ENCODE measurements at regions not wholly inside any gene's neighbourhood (a gene's known extent, or its start where the extent isn't known, plus 50 kb on each side); places are given as distances from the start of the nearest gene placed in this dataset.
"Not testable (repeated sequence)": the region's sequence is repeated elsewhere in the genome, so short reads cannot be mapped to it uniquely, and the experiment has no call there.

DNA sequence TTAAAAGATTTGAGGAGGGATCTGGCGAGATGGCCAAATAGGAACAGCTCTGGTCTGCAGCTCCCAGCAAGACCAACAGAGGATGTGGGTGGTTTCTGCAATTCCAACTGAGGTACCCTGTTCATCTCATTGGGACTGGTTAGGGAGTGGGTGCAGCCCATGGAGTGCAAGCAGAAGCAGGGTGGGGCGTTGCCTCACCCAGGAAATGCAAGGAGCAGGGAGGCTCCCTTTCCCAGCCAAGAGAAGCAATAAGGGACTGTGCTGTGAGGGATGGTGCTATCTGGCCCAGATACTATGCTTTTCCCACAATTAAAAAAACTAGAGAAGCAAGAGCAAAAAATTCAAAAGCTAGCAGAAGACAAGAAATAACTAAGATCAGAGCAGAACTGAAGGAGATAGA lies 318.4 kb downstream of the PPP1R3A start:
- H3K36me3 ChIP-seq (ENCODE audit: insufficient read depth, low read length); H3K9me3 ChIP-seq (ENCODE audit: low read length); H2AFZ ChIP-seq (ENCODE audit: low read depth, low read length); H3K4me3 ChIP-seq (ENCODE audit: low read length); H3K27me3 ChIP-seq (ENCODE audit: insufficient read depth, low read length); H3K4me1 ChIP-seq (ENCODE audit: insufficient read depth, low read length): not testable (repeated sequence)

DNA sequence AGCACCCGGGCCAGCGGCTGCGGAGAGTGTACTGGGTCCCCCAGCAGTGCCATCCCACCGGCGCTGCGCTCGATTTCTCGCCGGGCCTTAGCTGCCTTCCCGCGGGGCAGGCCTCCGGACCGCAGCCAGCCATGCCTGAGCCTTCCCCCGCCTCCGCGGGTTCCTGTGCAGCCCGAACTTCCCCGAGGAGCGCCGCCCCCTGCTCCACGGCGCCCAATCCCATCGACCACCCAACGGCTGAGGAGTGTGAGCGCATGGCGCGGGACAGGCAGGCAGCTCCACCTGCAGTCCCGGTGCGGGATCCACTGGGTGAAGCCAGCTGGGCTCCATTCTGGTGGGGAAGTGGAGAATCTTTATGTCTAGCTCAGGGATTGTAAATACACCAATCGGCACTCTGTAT lies 325.4 kb downstream of the PPP1R3A start:
- not testable (repeated sequence) for H2AFZ ChIP-seq (ENCODE audit: low read depth, low read length); H3K36me3 ChIP-seq (ENCODE audit: insufficient read depth, low read length); H3K9me3 ChIP-seq (ENCODE audit: low read length); H3K4me1 ChIP-seq (ENCODE audit: insufficient read depth, low read length); H3K27me3 ChIP-seq (ENCODE audit: insufficient read depth, low read length)
- peak overlapping the region; percentile 23 for H3K4me3 ChIP-seq (ENCODE audit: low read length)

DNA sequence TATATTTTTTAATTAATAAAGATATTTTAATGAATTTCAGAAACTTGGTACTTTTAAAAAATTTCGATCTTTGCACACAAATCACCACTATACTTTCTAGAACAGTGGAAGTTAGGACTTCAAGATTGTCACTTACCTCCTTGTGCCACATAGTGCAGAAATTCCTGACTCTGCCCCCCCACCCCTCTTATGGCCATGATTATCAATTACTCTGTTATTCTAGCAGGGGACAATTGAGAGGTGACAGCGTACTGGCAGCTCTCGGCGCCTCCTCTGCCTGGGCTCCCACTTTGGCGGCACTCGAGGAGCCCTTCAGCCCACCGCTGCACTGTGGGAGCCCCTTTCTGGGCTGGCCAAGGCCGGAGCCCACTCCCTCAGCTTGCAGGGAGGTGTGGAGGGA lies 325.9 kb downstream of the PPP1R3A start:
- peak overlapping the region; percentile 36 for H3K4me3 ChIP-seq (ENCODE audit: low read length)
- not testable (repeated sequence) for H3K36me3 ChIP-seq (ENCODE audit: insufficient read depth, low read length); H3K4me1 ChIP-seq (ENCODE audit: insufficient read depth, low read length); H2AFZ ChIP-seq (ENCODE audit: low read depth, low read length); H3K27me3 ChIP-seq (ENCODE audit: insufficient read depth, low read length); H3K9me3 ChIP-seq (ENCODE audit: low read length)

DNA sequence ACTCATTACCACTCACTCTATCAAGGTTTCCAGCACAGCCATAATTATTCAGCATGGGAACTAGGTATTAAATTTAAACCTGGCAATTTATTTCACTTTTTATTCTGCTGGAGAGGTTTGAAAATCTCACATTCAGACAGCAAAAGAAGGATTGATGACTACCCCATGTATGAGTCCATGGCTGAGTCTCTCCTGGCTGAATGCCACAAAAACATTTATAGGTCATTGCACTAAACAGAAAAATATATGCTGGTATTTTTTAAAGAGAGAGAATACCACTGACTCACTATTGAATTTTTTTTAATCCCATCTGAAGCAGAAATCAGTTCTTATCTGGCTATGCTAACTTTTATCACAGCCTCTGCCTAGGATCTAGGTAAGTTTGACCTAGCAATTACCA lies 336.3 kb downstream of the PPP1R3A start:
- H3K36me3 ChIP-seq (ENCODE audit: insufficient read depth, low read length) = no peaks in the 10 kb centered on the region
- no peaks in the 10 kb centered on the region for H3K27me3 ChIP-seq (ENCODE audit: insufficient read depth, low read length)
- no peak overlapping the region for H2AFZ ChIP-seq (ENCODE audit: low read depth, low read length)
- no peaks in the 10 kb centered on the region for H3K9me3 ChIP-seq (ENCODE audit: low read length)
- no peaks in the 10 kb centered on the region for H3K4me1 ChIP-seq (ENCODE audit: insufficient read depth, low read length)
- H3K4me3 ChIP-seq (ENCODE audit: low read length) = no peak overlapping the region

DNA sequence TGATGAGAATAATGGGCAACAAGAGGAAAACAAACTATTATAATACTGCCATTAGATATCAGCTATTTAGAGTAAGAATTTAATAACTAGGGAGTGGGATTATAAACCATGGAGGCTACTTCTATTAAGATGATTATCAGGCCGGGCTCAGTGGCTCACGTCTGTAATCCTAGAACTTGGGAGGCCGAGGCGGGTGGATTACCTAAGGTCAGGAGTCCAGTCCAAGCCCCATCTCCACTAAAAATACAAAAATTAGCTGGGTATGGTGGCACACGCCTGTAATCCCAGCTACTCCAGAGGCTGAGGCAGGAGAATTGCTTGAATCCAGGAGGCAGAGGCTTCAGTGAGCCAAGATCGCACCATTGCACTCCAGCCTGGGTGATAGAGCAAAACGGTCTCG lies 355.6 kb downstream of the PPP1R3A start:
- H3K27me3 ChIP-seq (ENCODE audit: insufficient read depth, low read length); H2AFZ ChIP-seq (ENCODE audit: low read depth, low read length); H3K9me3 ChIP-seq (ENCODE audit: low read length); H3K4me3 ChIP-seq (ENCODE audit: low read length); H3K4me1 ChIP-seq (ENCODE audit: insufficient read depth, low read length); H3K36me3 ChIP-seq (ENCODE audit: insufficient read depth, low read length): not testable (repeated sequence)

DNA sequence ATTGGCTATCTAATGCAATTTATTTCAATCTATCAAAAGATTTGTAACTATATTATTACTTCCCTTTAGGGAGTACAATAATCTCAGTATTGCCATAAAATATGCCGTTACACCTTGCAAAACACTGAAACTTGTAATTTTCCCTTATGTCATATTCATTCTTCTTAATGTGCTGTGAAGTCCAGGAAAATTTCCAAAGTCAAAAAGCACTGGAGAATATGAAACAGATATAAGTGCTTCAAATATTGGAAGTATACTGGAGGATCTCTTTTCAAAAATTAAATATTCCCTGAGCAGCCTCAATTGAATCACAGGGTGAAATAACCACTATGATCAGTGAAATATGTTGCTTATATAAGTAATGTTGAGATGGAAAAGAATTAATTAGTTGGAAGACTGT lies 356.0 kb downstream of the PPP1R3A start:
- Histone ChIP-seq H3K4me3 (ENCODE audit: low read length) (no peak overlapping the region), H2AFZ (ENCODE audit: low read depth, low read length) (no peak overlapping the region), H3K27me3 (ENCODE audit: insufficient read depth, low read length) (no peaks in the 10 kb centered on the region), H3K9me3 (ENCODE audit: low read length) (no peaks in the 10 kb centered on the region), H3K4me1 (ENCODE audit: insufficient read depth, low read length) (no peaks in the 10 kb centered on the region), H3K36me3 (ENCODE audit: insufficient read depth, low read length) (no peaks in the 10 kb centered on the region)

DNA sequence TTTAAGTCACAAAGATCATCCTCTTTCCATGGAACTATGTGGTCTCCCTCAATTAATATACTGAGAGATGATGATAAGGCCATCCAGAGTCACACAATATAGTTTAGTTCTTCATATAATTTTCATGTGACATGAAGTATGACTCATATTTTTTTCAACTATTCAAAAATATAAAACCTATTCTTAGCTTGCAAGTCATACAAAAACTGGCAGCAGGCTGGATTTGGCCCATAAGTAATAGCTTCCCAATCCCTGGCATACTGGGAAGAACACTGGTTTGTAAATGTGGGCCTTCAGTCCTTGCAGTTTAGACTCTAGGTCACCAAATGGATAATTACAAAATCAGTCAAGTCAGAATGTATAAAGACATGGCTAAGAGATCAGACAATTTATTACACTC lies 356.6 kb downstream of the PPP1R3A start:
- Histone ChIP-seq H3K4me1 (ENCODE audit: insufficient read depth, low read length) (no peaks in the 10 kb centered on the region), H3K4me3 (ENCODE audit: low read length) (no peak overlapping the region), H3K27me3 (ENCODE audit: insufficient read depth, low read length) (no peaks in the 10 kb centered on the region), H3K36me3 (ENCODE audit: insufficient read depth, low read length) (no peaks in the 10 kb centered on the region), H3K9me3 (ENCODE audit: low read length) (no peaks in the 10 kb centered on the region), H2AFZ (ENCODE audit: low read depth, low read length) (no peak overlapping the region)

DNA sequence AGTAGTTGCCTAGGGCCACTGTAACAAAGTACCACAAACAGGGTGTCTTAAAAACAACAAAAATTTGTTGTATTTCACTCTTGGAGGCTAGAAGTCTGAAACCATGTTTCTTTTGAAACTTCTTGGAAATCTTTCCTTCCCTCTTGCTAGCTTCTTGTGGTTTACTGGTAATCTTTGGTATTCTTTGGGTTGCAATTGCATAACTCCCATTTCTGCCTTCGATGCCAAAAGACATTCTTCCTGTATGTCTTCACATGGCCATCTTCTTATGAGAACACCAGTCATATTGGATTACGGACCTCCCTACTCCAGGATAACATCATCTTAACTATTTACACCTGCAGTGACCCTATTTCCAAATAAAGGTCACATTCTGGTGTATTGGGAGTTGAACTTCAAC lies 357.4 kb downstream of the PPP1R3A start:
- Histone ChIP-seq H3K36me3 (ENCODE audit: insufficient read depth, low read length) (no peaks in the 10 kb centered on the region), H3K27me3 (ENCODE audit: insufficient read depth, low read length) (no peaks in the 10 kb centered on the region), H3K4me1 (ENCODE audit: insufficient read depth, low read length) (no peaks in the 10 kb centered on the region), H3K9me3 (ENCODE audit: low read length) (no peaks in the 10 kb centered on the region), H3K4me3 (ENCODE audit: low read length) (no peak overlapping the region), H2AFZ (ENCODE audit: low read depth, low read length) (no peak overlapping the region)

DNA sequence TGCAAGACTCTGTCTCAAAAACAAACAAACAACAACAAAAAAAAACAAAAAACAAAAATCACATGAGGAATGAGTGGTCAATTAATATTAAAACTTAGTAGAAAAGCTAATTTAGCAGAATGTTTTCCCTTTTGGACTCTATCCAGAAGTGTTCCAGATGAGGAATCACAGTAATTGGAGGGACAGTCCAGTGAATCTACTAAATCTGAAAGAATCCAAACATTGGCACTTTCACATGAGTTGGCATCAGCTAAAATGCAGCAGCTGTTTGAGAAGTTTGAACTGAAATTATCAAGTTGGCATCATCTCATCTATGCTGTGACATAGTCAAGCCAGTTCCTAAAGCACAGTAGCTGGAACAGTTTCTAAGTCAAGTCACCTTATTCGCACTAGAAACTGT lies 367.8 kb downstream of the PPP1R3A start:
- H3K27me3 ChIP-seq (ENCODE audit: insufficient read depth, low read length) = no peaks in the 10 kb centered on the region
- no peak overlapping the region for H3K4me3 ChIP-seq (ENCODE audit: low read length)
- no peaks in the 10 kb centered on the region for H3K4me1 ChIP-seq (ENCODE audit: insufficient read depth, low read length)

DNA sequence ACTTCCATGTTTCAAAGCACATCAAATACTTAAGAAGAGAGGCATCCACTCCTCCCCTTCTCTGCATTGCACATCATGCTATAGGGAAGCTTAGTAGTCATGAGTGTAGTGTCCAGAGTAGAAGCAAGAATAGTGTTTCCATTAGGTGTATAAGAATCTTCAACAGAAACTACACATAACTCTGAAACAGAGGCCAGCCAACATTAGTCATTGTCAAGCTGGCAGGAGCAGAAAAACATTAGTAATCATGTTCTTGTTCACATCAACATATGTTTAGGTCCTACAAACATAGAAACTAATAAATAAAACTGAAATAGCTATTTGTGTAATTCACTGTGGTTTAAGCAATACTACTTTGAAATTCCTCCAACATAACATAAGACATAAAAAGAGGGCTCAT lies 370.2 kb downstream of the PPP1R3A start:
- Histone ChIP-seq H3K4me3 (ENCODE audit: low read length) (no peak overlapping the region), H3K27me3 (ENCODE audit: insufficient read depth, low read length) (no peaks in the 10 kb centered on the region), H3K4me1 (ENCODE audit: insufficient read depth, low read length) (no peaks in the 10 kb centered on the region), H3K36me3 (ENCODE audit: insufficient read depth, low read length) (no peaks in the 10 kb centered on the region), H3K9me3 (ENCODE audit: low read length) (no peaks in the 10 kb centered on the region), H2AFZ (ENCODE audit: low read depth, low read length) (no peak overlapping the region)

More for the DNA sequence above, 367.8 kb downstream of the PPP1R3A start:
- Histone ChIP-seq H3K36me3 (ENCODE audit: insufficient read depth, low read length) (no peaks in the 10 kb centered on the region), H3K9me3 (ENCODE audit: low read length) (no peaks in the 10 kb centered on the region), H2AFZ (ENCODE audit: low read depth, low read length) (no peak overlapping the region)

DNA sequence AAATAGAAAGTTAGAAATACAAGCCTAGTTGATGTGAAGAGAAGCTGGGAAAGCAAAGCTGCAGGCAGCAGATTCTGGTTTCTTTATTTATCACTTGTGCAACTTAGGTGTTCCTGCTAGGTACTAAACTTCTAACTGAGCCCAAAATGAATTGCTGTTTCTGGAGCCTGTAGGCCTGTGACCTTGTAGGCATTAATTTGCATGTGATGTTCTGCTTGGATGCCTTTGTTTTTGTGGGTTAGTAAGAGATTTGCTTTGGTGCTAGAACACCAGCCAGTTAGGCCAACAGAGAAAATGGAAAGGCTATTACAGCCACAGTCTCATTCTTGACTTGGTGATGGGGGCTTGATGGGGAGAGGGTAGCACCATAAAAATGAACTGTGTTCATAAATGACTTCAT lies 370.7 kb downstream of the PPP1R3A start:
- no peaks in the 10 kb centered on the region for H3K9me3 ChIP-seq (ENCODE audit: low read length)
- no peaks in the 10 kb centered on the region for H3K27me3 ChIP-seq (ENCODE audit: insufficient read depth, low read length)

DNA sequence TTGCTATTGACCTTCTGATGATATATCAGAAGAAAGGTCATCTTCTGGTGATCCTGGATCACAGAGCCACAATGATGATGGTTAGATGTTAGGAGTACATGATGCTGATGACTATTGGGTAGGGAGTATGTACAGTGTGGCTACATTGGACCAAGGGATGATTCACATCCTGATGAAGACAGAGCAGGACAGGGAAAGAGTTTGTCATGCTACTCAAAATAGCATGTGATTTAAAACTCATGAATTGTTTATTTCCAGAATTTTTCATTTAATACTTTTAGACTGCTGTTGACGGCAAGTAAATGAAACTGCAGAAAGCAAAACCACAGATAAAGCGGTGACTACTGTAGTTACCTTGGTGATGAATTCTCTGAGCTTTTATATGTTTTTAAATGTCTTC lies 397.3 kb downstream of the PPP1R3A start:
- Histone ChIP-seq H3K9me3 (ENCODE audit: low read length) (no peaks in the 10 kb centered on the region), H3K4me1 (ENCODE audit: insufficient read depth, low read length) (no peaks in the 10 kb centered on the region), H3K36me3 (ENCODE audit: insufficient read depth, low read length) (no peaks in the 10 kb centered on the region), H3K27me3 (ENCODE audit: insufficient read depth, low read length) (no peaks in the 10 kb centered on the region), H2AFZ (ENCODE audit: low read depth, low read length) (no peak overlapping the region), H3K4me3 (ENCODE audit: low read length) (no peak overlapping the region)

More for the DNA sequence above, 370.7 kb downstream of the PPP1R3A start:
- Histone ChIP-seq H2AFZ (ENCODE audit: low read depth, low read length) (no peak overlapping the region), H3K4me3 (ENCODE audit: low read length) (no peak overlapping the region), H3K36me3 (ENCODE audit: insufficient read depth, low read length) (no peaks in the 10 kb centered on the region), H3K4me1 (ENCODE audit: insufficient read depth, low read length) (no peaks in the 10 kb centered on the region)

DNA sequence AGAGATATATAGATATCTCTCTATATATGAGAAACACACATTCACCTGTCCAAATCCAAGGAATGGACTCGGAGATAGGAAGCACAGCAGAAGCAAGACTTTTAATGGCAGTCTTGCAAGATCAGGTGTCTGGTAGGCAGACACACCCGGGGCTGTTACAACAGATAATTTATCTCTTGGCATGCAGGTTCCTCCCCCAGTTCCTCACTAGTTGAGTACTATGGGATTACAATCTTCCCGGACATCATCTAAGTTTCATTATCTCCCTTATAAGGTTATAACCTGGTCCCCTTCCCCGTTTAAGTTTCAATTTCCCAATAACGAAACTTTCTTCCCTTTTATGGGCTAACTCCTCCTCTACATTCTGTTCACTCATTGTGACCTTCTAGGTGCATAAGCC lies 399.3 kb downstream of the PPP1R3A start:
- Histone ChIP-seq H3K9me3 (ENCODE audit: low read length) (no peaks in the 10 kb centered on the region), H3K4me3 (ENCODE audit: low read length) (no peak overlapping the region), H3K36me3 (ENCODE audit: insufficient read depth, low read length) (no peaks in the 10 kb centered on the region), H2AFZ (ENCODE audit: low read depth, low read length) (no peak overlapping the region), H3K4me1 (ENCODE audit: insufficient read depth, low read length) (no peaks in the 10 kb centered on the region), H3K27me3 (ENCODE audit: insufficient read depth, low read length) (no peaks in the 10 kb centered on the region)

DNA sequence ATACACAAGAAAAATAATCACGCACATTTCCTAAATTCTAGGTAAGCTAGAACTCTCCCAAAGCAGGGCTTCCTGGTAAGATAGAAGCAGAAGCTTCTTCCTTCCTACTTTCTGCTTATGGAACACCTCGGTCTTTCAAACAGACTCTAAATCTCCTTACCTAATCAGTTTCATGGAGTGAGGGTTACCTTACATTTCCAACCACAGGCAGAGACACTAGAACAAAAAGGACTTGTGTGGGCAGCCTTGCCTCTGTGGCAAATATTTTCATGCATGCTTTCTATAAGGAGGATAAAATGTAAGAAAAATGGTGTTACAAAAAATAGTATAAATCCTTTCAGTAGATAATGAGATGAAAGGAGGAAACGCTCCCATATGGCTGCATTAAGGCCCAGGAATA lies 386.3 kb upstream of the SMIM30 start:
- Histone ChIP-seq H3K36me3 (ENCODE audit: insufficient read depth, low read length) (no peaks in the 10 kb centered on the region), H3K27me3 (ENCODE audit: insufficient read depth, low read length) (no peaks in the 10 kb centered on the region), H3K4me1 (ENCODE audit: insufficient read depth, low read length) (no peaks in the 10 kb centered on the region), H3K4me3 (ENCODE audit: low read length) (no peak overlapping the region), H2AFZ (ENCODE audit: low read depth, low read length) (no peak overlapping the region), H3K9me3 (ENCODE audit: low read length) (no peaks in the 10 kb centered on the region)
